ENCODE measurements at regions not wholly inside any gene's neighbourhood (a gene's known extent, or its start where the extent isn't known, plus 50 kb on each side); places are given as distances from the start of the nearest gene placed in this dataset.

GRCh38 chr11:97118614-97119200, 728.9 kb downstream of the JRKL start:
- TF ChIP-seq POLR2A (IDR thresholded peaks at IDR 0.05) (no peak), CTCF (IDR thresholded peaks at IDR 0.05) (no peak)

Measured in Peyer's patch (tissue), 4 donors.